IMR-90 (cell line): ENCODE measurements at regions not wholly inside any gene's neighbourhood (a gene's known extent, or its start where the extent isn't known, plus 50 kb on each side); places are given as distances from the start of the nearest gene placed in this dataset.

Experiments
- ATAC-seq: fragments of 200-7000 bp; cut with Tn5 transposase; 2 replicates; pipeline ENCODE4 v1.9.1; 2020; ENCODE audit warnings: low read depth, mild to moderate bottlenecking, moderate library complexity
- BruUV-seq: library from RNA; stranded (reverse); fragments of 400-500 nt; replicated peaks from 2 replicates; lab custom pipeline; 2021; lab: Mats Ljungman, UMichigan
- CTCF ChIA-PET: fragments of 300-600 bp; formaldehyde crosslinking; extraction: SDS; loops from one replicate; lab custom pipeline; 2021; ENCODE audit warnings: antibody characterized with exemption; lab: Yijun Ruan, JAX
- POLR2A ChIA-PET: fragments of 300-600 bp; sonication (Branson Sonifier 250); formaldehyde crosslinking; loops from one replicate; lab custom pipeline; 2022; ENCODE audit warnings: antibody characterized with exemption; ENCODE audit not compliant: unreplicated experiment; lab: Charles Lee
- DNase-seq: peaks from one replicate; pipeline ENCODE4 v3.0.0; 2013
- H2AFZ ChIP-seq: replicated peaks from 2 replicates; pipeline ENCODE3; 2013; ENCODE audit warnings: low read length, mild to moderate bottlenecking; ENCODE audit not compliant: poor library complexity
- H2AK5ac ChIP-seq: 2 replicates; pipeline ENCODE4 v1.6.1; 2013; ENCODE audit warnings: low read depth, low read length, inconsistent platforms
- H2AK9ac ChIP-seq: replicated peaks from 2 replicates; pipeline ENCODE3; 2013; ENCODE audit warnings: mild to moderate bottlenecking, low read depth, low read length, moderate library complexity; ENCODE audit not compliant: poor library complexity
- H2BK120ac ChIP-seq: 2 replicates; pipeline ENCODE4 v1.6.1; 2013; ENCODE audit warnings: low read depth, low read length, inconsistent platforms
- H2BK15ac ChIP-seq: 3 replicates; pipeline ENCODE4 v1.6.1; 2013; ENCODE audit warnings: low read depth, low read length, inconsistent platforms
- H2BK20ac ChIP-seq: 2 replicates; pipeline ENCODE4 v1.6.1; 2013; ENCODE audit warnings: low read depth, mild to moderate bottlenecking, inconsistent platforms, low read length, moderate library complexity
- H2BK5ac ChIP-seq: 2 replicates; pipeline ENCODE4 v1.6.1; 2013; ENCODE audit warnings: mild to moderate bottlenecking, low read depth, low read length, inconsistent platforms; ENCODE audit not compliant: poor library complexity, severe bottlenecking
- H3K14ac ChIP-seq: replicated peaks from 2 replicates; pipeline ENCODE4 v1.6.1; 2013; ENCODE audit warnings: low read depth, low read length, inconsistent platforms
- H3K18ac ChIP-seq: 2 replicates; pipeline ENCODE4 v1.6.1; 2013; ENCODE audit warnings: low read depth, low read length, control low read depth
- H3K23ac ChIP-seq: 2 replicates; pipeline ENCODE4 v1.6.1; 2013; ENCODE audit warnings: low read depth, low read length, inconsistent platforms
- H3K27ac ChIP-seq: 2 replicates; pipeline ENCODE4 v1.5.1; 2013; ENCODE audit warnings: mild to moderate bottlenecking, control low read depth, low read length; ENCODE audit not compliant: insufficient read depth
- H3K27me3 ChIP-seq: 2 replicates; pipeline ENCODE4 v1.6.1; 2013; ENCODE audit warnings: low read length; ENCODE audit not compliant: control insufficient read depth, insufficient read depth
- H3K36me3 ChIP-seq: 2 replicates; pipeline ENCODE4 v1.6.1; 2013; ENCODE audit warnings: low read length, mixed read lengths; ENCODE audit not compliant: control insufficient read depth, insufficient read depth
- H3K4ac ChIP-seq: 2 replicates; pipeline ENCODE4 v1.6.1; 2013; ENCODE audit warnings: low read depth, low read length, inconsistent platforms
- H3K4me1 ChIP-seq: 2 replicates; pipeline ENCODE4 v1.6.1; 2013; ENCODE audit warnings: low read length, mixed read lengths; ENCODE audit not compliant: control insufficient read depth, insufficient read depth
- H3K4me2 ChIP-seq: 2 replicates; pipeline ENCODE4 v1.6.1; 2013; ENCODE audit warnings: low read depth, mild to moderate bottlenecking, control low read depth, low read length, moderate library complexity
- H3K4me3 ChIP-seq: 2 replicates; pipeline ENCODE4 v1.5.1; 2013; ENCODE audit warnings: low read depth, mild to moderate bottlenecking, control low read depth, low read length, moderate library complexity; ENCODE audit not compliant: insufficient read depth
- H3K56ac ChIP-seq: 2 replicates; pipeline ENCODE4 v1.6.1; 2013; ENCODE audit warnings: low read length, inconsistent platforms; ENCODE audit not compliant: insufficient read depth; ENCODE audit errors: extremely low read depth
- H3K79me1 ChIP-seq, 2 experiments: 2 replicates each; pipeline ENCODE4 v1.6.1; 2013; ENCODE audit warnings: low read length in 2 of 2, inconsistent platforms in 1 of 2, low read depth in 1 of 2
- H3K9ac ChIP-seq: 2 replicates; pipeline ENCODE4 v1.6.1; 2013; ENCODE audit warnings: low read depth, low read length, control low read depth
- H3K9me1 ChIP-seq: 2 replicates; pipeline ENCODE4 v1.6.1; 2013; ENCODE audit warnings: low read length, inconsistent platforms; ENCODE audit not compliant: insufficient read depth
- H3K9me3 ChIP-seq: 2 replicates; pipeline ENCODE4 v1.6.1; 2013; ENCODE audit warnings: low read length; ENCODE audit not compliant: control insufficient read depth, insufficient read depth
- H4K20me1 ChIP-seq: 2 replicates; pipeline ENCODE4 v1.6.1; 2013; ENCODE audit warnings: low read length, inconsistent platforms; ENCODE audit not compliant: insufficient read depth
- H4K5ac ChIP-seq: 2 replicates; pipeline ENCODE4 v1.6.1; 2013; ENCODE audit warnings: mild to moderate bottlenecking, low read depth, low read length, control low read depth
- H4K8ac ChIP-seq, 2 experiments: 2 replicates each; pipeline ENCODE4 v1.6.1; 2013; ENCODE audit warnings: low read depth in 2 of 2, low read length in 2 of 2, control low read depth in 1 of 2, inconsistent platforms in 1 of 2
- H4K91ac ChIP-seq: 2 replicates; pipeline ENCODE4 v1.6.1; 2013; ENCODE audit warnings: low read depth, low read length, inconsistent platforms; ENCODE audit not compliant: insufficient read depth
- BHLHE40 ChIP-seq: fragments of 150-350 bp; IDR thresholded peaks from 2 replicates; pipeline ENCODE4 v1.6.1; 2016; ENCODE audit warnings: mild to moderate bottlenecking, low read depth, low read length
- CHD1 ChIP-seq: IDR thresholded peaks from 2 replicates; pipeline ENCODE4 v1.6.1; 2012; ENCODE audit warnings: low read depth, low read length, improper control_type of control experiment
- CTCF ChIP-seq: conservative IDR thresholded peaks from 2 replicates; pipeline ENCODE4 v1.5.1; 2012; ENCODE audit warnings: mild to moderate bottlenecking, low read depth, low read length, improper control_type of control experiment
- ELK1 ChIP-seq: fragments of 150-350 bp; IDR thresholded peaks from 2 replicates; pipeline ENCODE4 v1.6.1; 2016; ENCODE audit warnings: low read depth, mild to moderate bottlenecking, low read length, moderate library complexity, borderline replicate concordance
- MAFK ChIP-seq: IDR thresholded peaks from 2 replicates; pipeline ENCODE4 v1.6.1; 2012; ENCODE audit warnings: low read depth, low read length, improper control_type of control experiment
- MXI1 ChIP-seq: IDR thresholded peaks from 2 replicates; pipeline ENCODE4 v1.6.1; 2012; ENCODE audit warnings: low read depth, mild to moderate bottlenecking, low read length, moderate library complexity, borderline replicate concordance
- NFE2L2 ChIP-seq: fragments of 150-350 bp; IDR thresholded peaks from 2 replicates; pipeline ENCODE4 v1.6.1; 2016; ENCODE audit warnings: low read depth, mild to moderate bottlenecking, low read length
- POLR2A ChIP-seq: IDR thresholded peaks from 2 replicates; pipeline ENCODE4 v1.6.1; 2012; ENCODE audit warnings: mild to moderate bottlenecking, low read depth, low read length
- RAD21 ChIP-seq: IDR thresholded peaks from 2 replicates; pipeline ENCODE4 v1.6.1; 2012; ENCODE audit warnings: low read length, improper control_type of control experiment
- RCOR1 ChIP-seq: IDR thresholded peaks from 2 replicates; pipeline ENCODE4 v1.6.1; 2012; ENCODE audit warnings: mild to moderate bottlenecking, low read length, improper control_type of control experiment; ENCODE audit not compliant: insufficient replicate concordance
- RFX5 ChIP-seq: IDR thresholded peaks from 2 replicates; pipeline ENCODE4 v1.8.0; 2012; ENCODE audit warnings: low read depth, mild to moderate bottlenecking, low read length, moderate library complexity
- SMC3 ChIP-seq: fragments of 150-350 bp; IDR thresholded peaks from 2 replicates; pipeline ENCODE4 v1.6.1; 2016; ENCODE audit warnings: low read depth, mild to moderate bottlenecking, antibody characterized with exemption, low read length, moderate library complexity
- USF2 ChIP-seq: fragments of 150-350 bp; IDR thresholded peaks from 2 replicates; pipeline ENCODE4 v1.6.1; 2017; ENCODE audit warnings: mild to moderate bottlenecking, antibody characterized with exemption, low read length, low read depth
- dilution Hi-C: fragments of 300-500 bp; cut with HindIII; formaldehyde crosslinking; loops from one replicate; pipeline ENCODE4 v1.14.3; 2018; ENCODE audit warnings: low sequenced_read_pairs; ENCODE audit not compliant: unreplicated experiment
- in situ Hi-C: fragments of 300-500 bp; cut with MboI; formaldehyde crosslinking; loops from 3 replicates; pipeline ENCODE4 v1.14.3; 2019; ENCODE audit warnings: low sequenced_read_pairs, inconsistent platforms, mixed read lengths
- intact Hi-C: fragments of 100-400 bp; cut with micrococcal nuclease; formaldehyde crosslinking; loops from 2 replicates; pipeline ENCODE4 v1.10.0; 2022

GRCh38 chr4:155428128-155428527 lies 51.4 kb upstream of the MAP9 start:
- no peak overlapping the region for H3K23ac ChIP-seq
- no peaks in the 10 kb centered on the region; the same call in 1 of the 2 replicates for H3K9me1 ChIP-seq
- in situ Hi-C loops (no loop called here), dilution Hi-C loops (no loop called here), intact Hi-C loops (no loop called here)
- H3K27me3 ChIP-seq, result no peaks in the 10 kb centered on the region
- H3K79me1 ChIP-seq, result no peaks in the 10 kb centered on the region
- H2BK15ac ChIP-seq, result no peak overlapping the region
- H3K4me3 ChIP-seq, result no peak overlapping the region
- no peak for DNase-seq
- H2AK9ac ChIP-seq, result no peak overlapping the region
- no peak overlapping the region for H3K27ac ChIP-seq
- H3K9me3 ChIP-seq, result peaks cover 2% of the 10 kb centered on the region; the same call in 1 of the 2 replicates
- no peaks in the 10 kb centered on the region for H4K20me1 ChIP-seq
- no peak overlapping the region for H3K14ac ChIP-seq
- H3K18ac ChIP-seq, result no peak overlapping the region
- no peak for TF ChIP-seq MXI1
- no peak for TF ChIP-seq CHD1
- TF ChIP-seq ELK1, result no peak
- TF ChIP-seq POLR2A, result no peak
- no peak for TF ChIP-seq RAD21
- no peak for TF ChIP-seq RFX5
- TF ChIP-seq NFE2L2, result no peak
- TF ChIP-seq BHLHE40, result no peak
- no peak for TF ChIP-seq RCOR1
- no peak for TF ChIP-seq SMC3
- TF ChIP-seq USF2, result no peak
- no peak for TF ChIP-seq CTCF
- TF ChIP-seq MAFK, result no peak
- no peaks in the 10 kb centered on the region for H3K4me1 ChIP-seq
- no peak overlapping the region for H2BK5ac ChIP-seq
- no peak overlapping the region for H2AK5ac ChIP-seq
- no peak overlapping the region for H2AFZ ChIP-seq
- no peak overlapping the region for H3K4me2 ChIP-seq
- CTCF ChIA-PET, result no interaction called here
- H4K8ac ChIP-seq, result no peak overlapping the region
- no peak for ATAC-seq
- no TSS peak for BruUV-seq
- no peak overlapping the region for H3K4ac ChIP-seq
- H4K91ac ChIP-seq, result no peak overlapping the region
- H2BK120ac ChIP-seq, result no peak overlapping the region
- POLR2A ChIA-PET, result no interaction called here
- H4K5ac ChIP-seq, result no peak overlapping the region
- no peaks in the 10 kb centered on the region for H3K36me3 ChIP-seq
- no peak overlapping the region for H3K56ac ChIP-seq
- H2BK20ac ChIP-seq, result no peak overlapping the region
- no peak overlapping the region for H3K9ac ChIP-seq
